ENCODE measurements at regions not wholly inside any gene's neighbourhood (a gene's known extent, or its start where the extent isn't known, plus 50 kb on each side); places are given as distances from the start of the nearest gene placed in this dataset.
A peak's percentile ranks its signal among the peaks of the same experiment; 100 is the strongest.

DNA sequence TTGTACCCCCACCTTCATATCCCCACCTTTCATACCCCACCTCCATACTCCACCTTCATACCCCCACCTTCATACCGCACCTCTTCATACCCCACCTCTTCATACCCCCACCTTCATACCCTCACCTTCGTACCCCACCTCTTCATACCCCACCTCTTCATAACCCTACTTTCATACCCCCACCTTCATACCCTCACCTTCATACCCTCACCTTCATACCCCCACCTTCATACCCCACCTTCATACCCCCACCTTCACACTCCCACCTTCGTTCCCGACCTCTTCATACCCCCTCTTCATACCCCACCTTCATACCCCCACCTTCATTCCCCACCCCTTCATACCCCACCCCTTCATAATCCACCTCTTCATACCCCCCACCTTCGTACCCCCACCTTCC is 92.9 kb upstream of the NAA20 start:
- no peak overlapping the region for H3K4me3 Mint-ChIP-seq
- no peaks in the 10 kb centered on the region for H3K27me3 Mint-ChIP-seq
- no peaks in the 10 kb centered on the region for H3K9me3 Mint-ChIP-seq
- no peak overlapping the region for H3K27ac Mint-ChIP-seq
- intact Hi-C loops (cut with micrococcal nuclease), result no loop called here
- H3K36me3 Mint-ChIP-seq (ENCODE audit: low read depth), result no peaks in the 10 kb centered on the region
- peaks cover 46% of the 10 kb centered on the region for H3K4me1 Mint-ChIP-seq (ENCODE audit: low read depth)

DNA sequence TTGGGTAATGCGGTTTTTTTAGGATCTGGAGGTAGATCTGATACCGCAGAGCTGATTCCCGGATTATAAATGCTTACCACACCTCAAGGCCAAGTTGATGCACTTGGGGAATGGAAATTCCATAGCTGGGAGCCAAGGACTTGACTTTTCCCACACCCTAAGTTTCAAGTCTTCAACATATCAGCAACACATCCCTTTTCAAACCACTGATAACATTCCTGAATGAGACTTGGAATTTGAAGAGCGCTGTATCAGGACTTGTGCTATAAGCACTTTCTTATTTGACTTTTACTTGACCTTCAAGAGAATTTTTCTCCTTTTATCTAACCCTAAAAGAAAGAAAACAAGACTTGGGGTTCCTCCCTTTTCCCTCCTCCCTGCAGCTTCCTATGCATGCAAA is 90.6 kb upstream of the NAA20 start:
- intact Hi-C loops (cut with micrococcal nuclease), result no loop called here
- Mint-ChIP-seq H3K9me3 (no peaks in the 10 kb centered on the region), H3K4me1 (ENCODE audit: low read depth) (peaks cover 48% of the 10 kb centered on the region), H3K36me3 (ENCODE audit: low read depth) (peaks cover 7% of the 10 kb centered on the region), H3K4me3 (no peak overlapping the region), H3K27me3 (no peaks in the 10 kb centered on the region), H3K27ac (no peak overlapping the region)

- intact Hi-C loops (cut with micrococcal nuclease), result no loop called here
- peaks cover 53% of the 10 kb centered on the region for H3K4me1 Mint-ChIP-seq (ENCODE audit: low read depth)
- peak overlapping the region; percentile 43 for H3K27ac Mint-ChIP-seq
- H3K9me3 Mint-ChIP-seq, result no peaks in the 10 kb centered on the region
- H3K4me3 Mint-ChIP-seq, result no peak overlapping the region
- peaks cover 17% of the 10 kb centered on the region for H3K36me3 Mint-ChIP-seq (ENCODE audit: low read depth)
- H3K27me3 Mint-ChIP-seq, result no peaks in the 10 kb centered on the region
These were observed 88.7 kb upstream of the NAA20 start for GRCh38 chr20:19928328-19929011.

GRCh38 chr20:19929012-19929360 is 88.2 kb upstream of the NAA20 start:
- intact Hi-C loops (cut with micrococcal nuclease), result no loop called here
- H3K4me1 Mint-ChIP-seq (ENCODE audit: low read depth), result peaks cover 56% of the 10 kb centered on the region
- no peak overlapping the region for H3K4me3 Mint-ChIP-seq
- no peaks in the 10 kb centered on the region for H3K27me3 Mint-ChIP-seq
- peaks cover 18% of the 10 kb centered on the region for H3K36me3 Mint-ChIP-seq (ENCODE audit: low read depth)
- H3K27ac Mint-ChIP-seq, result peak overlapping the region; percentile 43
- H3K9me3 Mint-ChIP-seq, result no peaks in the 10 kb centered on the region

DNA sequence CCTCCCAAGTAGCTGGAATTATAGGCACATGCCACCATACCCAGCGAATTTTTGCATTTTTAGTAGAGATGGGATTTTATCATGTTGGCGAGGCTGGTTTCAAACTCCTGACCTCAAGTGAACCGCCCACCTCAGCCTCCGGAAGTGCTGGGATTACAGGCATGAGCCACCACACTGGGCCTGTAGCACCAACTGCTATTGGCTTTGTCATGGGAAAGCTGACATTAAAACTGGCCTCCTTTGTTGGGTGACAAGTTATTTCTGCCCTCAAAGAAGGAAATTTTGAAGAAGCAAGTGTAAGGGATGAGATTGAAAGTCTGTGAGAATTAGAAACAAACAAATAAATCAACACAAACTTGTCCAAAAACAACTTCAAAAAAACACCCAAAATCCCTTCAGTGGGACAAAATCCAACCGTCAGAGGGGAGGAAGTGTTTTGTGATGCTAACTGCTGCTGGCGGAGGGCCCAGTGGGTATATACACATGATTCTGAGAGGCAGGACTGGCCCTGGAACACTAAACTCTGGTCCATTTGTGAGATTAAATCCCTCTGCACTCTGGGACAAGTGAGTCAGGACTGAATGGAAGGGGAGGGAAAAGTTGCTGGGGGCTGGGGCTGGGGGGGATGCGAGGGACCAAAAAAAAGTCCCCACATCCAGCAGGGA is 87.5 kb upstream of the NAA20 start:
- Mint-ChIP-seq H3K36me3 (ENCODE audit: low read depth) (peaks cover 18% of the 10 kb centered on the region), H3K4me1 (ENCODE audit: low read depth) (peaks cover 63% of the 10 kb centered on the region), H3K27ac (peak overlapping the region; percentile 43), H3K4me3 (no peak overlapping the region), H3K9me3 (no peaks in the 10 kb centered on the region), H3K27me3 (no peaks in the 10 kb centered on the region)
- intact Hi-C loops (cut with micrococcal nuclease), result no loop called here

DNA sequence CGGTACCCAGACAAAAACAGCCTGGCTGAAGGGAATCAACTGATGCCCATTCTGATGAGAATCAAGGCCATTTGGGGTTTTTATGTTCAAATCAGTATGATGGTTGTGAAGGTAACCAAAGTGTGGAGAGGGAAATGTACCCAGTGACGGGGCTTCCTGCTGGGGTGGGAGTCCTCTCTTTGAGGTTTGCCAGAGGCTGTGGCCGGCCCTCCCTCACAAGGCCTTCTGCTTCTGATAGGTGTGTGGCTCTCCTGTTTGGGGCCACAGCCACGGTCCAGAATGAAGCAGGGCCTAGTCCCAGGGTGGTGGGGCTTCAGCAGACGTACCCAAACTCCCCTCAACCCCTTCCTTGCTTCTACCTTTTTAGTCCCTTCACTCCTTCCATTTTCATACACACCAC is 86.7 kb upstream of the NAA20 start:
- Mint-ChIP-seq H3K27ac (peak overlapping the region; percentile 43), H3K4me3 (no peak overlapping the region), H3K27me3 (no peaks in the 10 kb centered on the region), H3K36me3 (ENCODE audit: low read depth) (peaks cover 23% of the 10 kb centered on the region), H3K9me3 (no peaks in the 10 kb centered on the region), H3K4me1 (ENCODE audit: low read depth) (peaks cover 71% of the 10 kb centered on the region)
- intact Hi-C loops (cut with micrococcal nuclease), result no loop called here

DNA sequence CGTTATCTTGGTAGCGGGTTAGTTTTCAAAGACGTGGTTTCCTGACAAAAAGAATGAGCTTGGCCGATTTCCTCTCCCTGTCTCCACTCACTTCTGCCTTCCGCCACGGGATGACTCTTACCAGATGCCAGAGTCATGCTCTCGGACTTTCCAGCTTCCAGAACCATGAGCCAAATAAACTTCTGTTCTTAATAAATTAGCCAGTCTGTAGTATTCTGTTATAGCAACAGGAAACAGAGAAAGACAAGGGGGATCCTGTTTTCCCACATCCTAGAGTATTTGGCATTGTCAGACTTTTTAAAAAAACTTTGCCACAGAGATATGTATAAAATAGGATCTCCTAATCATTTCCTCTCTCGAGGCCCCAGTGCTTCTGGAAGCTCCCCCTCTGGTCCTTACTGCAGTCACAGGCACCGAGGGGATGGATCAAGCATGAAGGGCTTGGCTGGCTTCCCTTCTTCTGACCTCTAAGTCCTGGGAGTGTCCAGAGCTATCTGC is 84.9 kb upstream of the NAA20 start:
- Mint-ChIP-seq H3K27ac (peak overlapping the region; percentile 96), H3K4me1 (ENCODE audit: low read depth) (peaks cover 89% of the 10 kb centered on the region), H3K27me3 (no peaks in the 10 kb centered on the region)

DNA sequence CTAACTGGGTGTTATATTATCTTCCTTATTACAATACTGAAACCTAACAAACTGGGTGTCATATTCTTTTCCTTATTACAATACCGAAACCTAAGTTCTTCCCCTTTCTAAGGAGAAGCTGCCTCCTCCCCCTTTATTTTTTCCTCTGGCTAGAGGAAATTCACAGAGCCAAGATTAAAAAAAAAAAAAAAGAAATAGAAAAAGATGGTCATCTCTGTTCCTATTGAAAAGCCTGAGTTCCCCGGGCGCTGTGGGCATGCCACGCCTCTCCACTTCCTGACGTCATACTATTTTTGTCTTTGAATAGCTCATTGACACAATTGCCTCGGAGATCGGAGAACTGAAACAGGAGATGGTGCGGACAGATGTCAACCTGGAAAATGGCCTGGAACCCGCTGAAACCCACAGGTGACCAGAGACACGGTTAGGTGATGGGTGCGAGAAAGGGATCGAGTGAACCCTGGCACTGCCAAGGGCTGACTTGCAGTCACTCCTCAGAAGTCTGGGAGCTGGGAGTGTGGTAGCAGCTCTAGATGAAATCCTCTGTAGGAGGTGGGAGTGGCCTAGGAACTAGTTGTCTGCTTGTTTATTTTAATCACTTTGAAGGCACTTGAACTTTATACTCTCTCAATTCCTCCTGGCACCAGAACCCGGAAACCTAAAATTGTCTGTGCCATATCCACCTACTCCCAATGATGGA is 82.2 kb upstream of the NAA20 start:
- Mint-ChIP-seq H3K4me1 (ENCODE audit: low read depth) (peaks cover 91% of the 10 kb centered on the region), H3K27me3 (no peaks in the 10 kb centered on the region), H3K27ac (peak overlapping the region; percentile 96), H3K36me3 (ENCODE audit: low read depth) (peaks cover 63% of the 10 kb centered on the region), H3K4me3 (peak overlapping the region; percentile 73), H3K9me3 (no peaks in the 10 kb centered on the region)
- intact Hi-C loops (cut with micrococcal nuclease), result loop anchor here (1.0 to 2.0 kb wide), 2 partner anchors 8 to 20 kb away; no protein-coding TSS in a partner anchor

More for the DNA sequence above, 84.9 kb upstream of the NAA20 start:
- Mint-ChIP-seq H3K9me3 (no peaks in the 10 kb centered on the region), H3K36me3 (ENCODE audit: low read depth) (peaks cover 40% of the 10 kb centered on the region), H3K4me3 (no peak overlapping the region)
- intact Hi-C loops (cut with micrococcal nuclease), result no loop called here

- no peaks in the 10 kb centered on the region for H3K27me3 Mint-ChIP-seq
- H3K27ac Mint-ChIP-seq, result peak overlapping the region; percentile 96
- H3K9me3 Mint-ChIP-seq, result no peaks in the 10 kb centered on the region
- H3K4me3 Mint-ChIP-seq, result peak overlapping the region; percentile 73
- peaks cover 66% of the 10 kb centered on the region for H3K36me3 Mint-ChIP-seq (ENCODE audit: low read depth)
- peaks cover 91% of the 10 kb centered on the region for H3K4me1 Mint-ChIP-seq (ENCODE audit: low read depth)
- intact Hi-C loops (cut with micrococcal nuclease), result loop anchor here (1.0 to 2.0 kb wide), 2 partner anchors 7 to 21 kb away; no protein-coding TSS in a partner anchor
These were observed 81.3 kb upstream of the NAA20 start for GRCh38 chr20:19935842-19936241.

- Mint-ChIP-seq H3K4me1 (ENCODE audit: low read depth) (peaks cover 97% of the 10 kb centered on the region), H3K27me3 (no peaks in the 10 kb centered on the region), H3K9me3 (no peaks in the 10 kb centered on the region), H3K4me3 (peak overlapping the region; percentile 74), H3K36me3 (ENCODE audit: low read depth) (peaks cover 72% of the 10 kb centered on the region), H3K27ac (peak overlapping the region; percentile 96)
- intact Hi-C loops (cut with micrococcal nuclease), result no loop called here
These were observed 80.5 kb upstream of the NAA20 start for GRCh38 chr20:19936466-19937200.

- intact Hi-C loops (cut with micrococcal nuclease), result no loop called here
- peak overlapping the region; percentile 74 for H3K4me3 Mint-ChIP-seq
These were observed 79.9 kb upstream of the NAA20 start for GRCh38 chr20:19937218-19937617.

GRCh38 chr20:19937651-19938420 is 79.3 kb upstream of the NAA20 start:
- Mint-ChIP-seq H3K27me3 (no peaks in the 10 kb centered on the region), H3K27ac (peak overlapping the region; percentile 96), H3K4me3 (peak overlapping the region; percentile 74), H3K4me1 (ENCODE audit: low read depth) (peaks cover 96% of the 10 kb centered on the region), H3K9me3 (no peaks in the 10 kb centered on the region), H3K36me3 (ENCODE audit: low read depth) (peaks cover 75% of the 10 kb centered on the region)
- intact Hi-C loops (cut with micrococcal nuclease), result no loop called here

More at GRCh38 chr20:19937218-19937617, 79.9 kb upstream of the NAA20 start:
- H3K36me3 Mint-ChIP-seq (ENCODE audit: low read depth), result peaks cover 78% of the 10 kb centered on the region
- peaks cover 97% of the 10 kb centered on the region for H3K4me1 Mint-ChIP-seq (ENCODE audit: low read depth)
- no peaks in the 10 kb centered on the region for H3K9me3 Mint-ChIP-seq
- H3K27ac Mint-ChIP-seq, result peak overlapping the region; percentile 96
- no peaks in the 10 kb centered on the region for H3K27me3 Mint-ChIP-seq

Measured in dendritic cell treated with granulocyte-macrophage colony-stimulating factor and Interleukin-4, amounts not matched to agents 40 ng/mL and 50 ng/mL, for 4 days (primary cell).